Spleen (tissue), 11 donors: ENCODE measurements at regions not wholly inside any gene's neighbourhood (a gene's known extent, or its start where the extent isn't known, plus 50 kb on each side); places are given as distances from the start of the nearest gene placed in this dataset.
"Not testable (repeated sequence)": the region's sequence is repeated elsewhere in the genome, so short reads cannot be mapped to it uniquely, and the experiment has no call there.

ENCODE experiments used
- DNase-seq: peaks from one replicate; pipeline ENCODE4 v3.0.0-alpha.2; 2020
- H3K27ac ChIP-seq, 8 donors: fragments of 200-600 bp; sonication (generic) in 7 of 8; 1 replicate in 4 of 8; 2 replicates in 4 of 8; pipeline versions ENCODE4 v1.5.0 to v1.8.0; 2016 to 2021; ENCODE audit warnings: inconsistent platforms in 4 of 8, mild to moderate bottlenecking in 4 of 8, moderate library complexity in 1 of 8
- H3K27me3 ChIP-seq, 7 donors: fragments of 200-600 bp; sonication (generic) in 6 of 7; replicated peaks in 1 of 7; 1 replicate in 4 of 7; 2 replicates in 3 of 7; pipeline versions ENCODE4 v1.5.0 to v1.8.0; 2016 to 2021; ENCODE audit warnings: inconsistent platforms in 3 of 7, mild to moderate bottlenecking in 1 of 7
- H3K36me3 ChIP-seq, 6 donors: fragments of 200-600 bp; sonication (generic) in 5 of 6; 1 replicate in 4 of 6; 2 replicates in 2 of 6; pipeline versions ENCODE4 v1.5.0 to v1.8.0; 2016 to 2021; ENCODE audit warnings: inconsistent platforms in 2 of 6
- H3K4me1 ChIP-seq, 6 donors: fragments of 200-600 bp; sonication (generic) in 5 of 6; 1 replicate in 3 of 6; 2 replicates in 3 of 6; pipeline versions ENCODE4 v1.5.0 to v1.8.0; 2016 to 2021; ENCODE audit warnings: inconsistent platforms in 3 of 6
- H3K4me3 ChIP-seq, 8 donors: fragments of 200-600 bp; sonication (generic) in 7 of 8; 1 replicate in 4 of 8; 2 replicates in 4 of 8; pipeline versions ENCODE4 v1.5.0 to v1.8.0; 2016 to 2021; ENCODE audit warnings: inconsistent platforms in 4 of 8, mild to moderate bottlenecking in 4 of 8, moderate library complexity in 2 of 8
- H3K9me3 ChIP-seq, 8 donors: fragments of 200-600 bp; sonication (generic) in 7 of 8; 1 replicate in 4 of 8; 2 replicates in 4 of 8; pipeline versions ENCODE4 v1.5.0 to v1.8.0; 2016 to 2021; ENCODE audit warnings: inconsistent platforms in 4 of 8
- CTCF ChIP-seq, 11 experiments: fragments of 200-600 bp in 7 of 11; fragments of 450-650 bp in 4 of 11; sonication (generic) in 4 of 11; IDR thresholded peaks in 8 of 11; conservative IDR thresholded peaks in 3 of 11; 1 replicate in 7 of 11; 2 replicates in 4 of 11; pipeline versions ENCODE4 v1.4.0 to v1.8.0; 2016 to 2021; ENCODE audit warnings: antibody characterized with exemption in 11 of 11, inconsistent platforms in 4 of 11, mild to moderate bottlenecking in 1 of 11
- POLR2A ChIP-seq, 3 donors: fragments of 450-650 bp; IDR thresholded peaks; one replicate each; pipeline ENCODE4 v1.5.1; 2017; ENCODE audit warnings: antibody characterized with exemption in 3 of 3, mild to moderate bottlenecking in 1 of 3
- POLR2AphosphoS5 ChIP-seq, 3 donors: sonication (generic); formaldehyde crosslinking; IDR thresholded peaks; one replicate each; pipeline ENCODE4 v1.5.1; 2017; ENCODE audit warnings: antibody characterized with exemption in 3 of 3
- WGBS, 5 donors: extraction: QIAGEN DNeasy Blood & Tissue Kit in 3 of 5; methylation state at CpG; one replicate each; pipeline versions ENCODE4 v1.1.5 to v1.1.7; 2013 to 2018; 5-methylcytosine and 5-hydroxymethylcytosine counted together
- intact Hi-C: fragments of 100-400 bp; cut with DNase I; formaldehyde crosslinking; loops from one replicate; pipeline ENCODE4 v1.15.0; 2023; ENCODE audit warnings: low total_unique reads
- donor health status: healthy with polysubstance abuse.
- donor health status: DM: no; HTN: no; CAD: no; lungs with moderate emphysema.
- donor health status: DM: no; HTN: no; CAD: no.
- donor health status: Bipolar disorder and iron deficiency.
- donor health status: healthy.
- donor health status: DM: no; HTN: no; CAD: no.
- donor health status: DM: yes; HTN: yes; CAD: no.

- Histone ChIP-seq H3K27ac (no peak overlapping the region), H3K9me3 (no peaks in the 10 kb centered on the region), H3K27me3 (no peaks in the 10 kb centered on the region), H3K4me1 (peaks cover 0 to 10% (median 2%) of the 10 kb centered on the region in 6 donors), H3K4me3 (no peak overlapping the region), H3K36me3 (no peaks in the 10 kb centered on the region)
- TF ChIP-seq CTCF (IDR thresholded peaks at IDR 0.05 in 8 of 11, conservative IDR thresholded peaks at IDR 0.05 in 3 of 11) (no peak), POLR2A (IDR thresholded peaks at IDR 0.05) (no peak), POLR2AphosphoS5 (IDR thresholded peaks at IDR 0.05) (no peak)
- 86 to 100% (median 96%) methylated on average over 1 of the region's 1 CpG for WGBS, 5 donors
- DNase-seq, result no peak
- intact Hi-C loops, result no loop called here
Observed at GRCh38 chr5:53407373-53407772, 73.1 kb upstream of the FST start.

DNA sequence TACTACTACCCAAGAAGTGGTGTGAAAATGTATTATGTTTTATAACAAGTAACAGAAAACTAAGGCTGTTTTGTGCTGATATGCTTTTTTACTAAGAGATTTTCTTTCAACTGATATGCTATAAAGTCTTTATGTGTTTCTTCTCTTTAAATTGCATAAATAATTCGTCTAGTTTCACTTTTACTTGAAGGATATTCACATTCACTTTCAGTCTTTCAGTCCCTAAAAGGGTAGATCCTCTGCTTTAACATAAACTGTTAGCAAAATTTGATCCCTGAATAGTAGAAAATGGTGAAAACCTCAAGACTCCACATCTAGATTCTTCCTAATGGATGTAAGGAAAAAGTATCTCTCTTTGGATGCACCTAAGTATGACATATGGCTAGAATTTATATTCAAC, 69.0 kb upstream of the FST start:
- Histone ChIP-seq H3K27me3 (no peaks in the 10 kb centered on the region), H3K36me3 (no peaks in the 10 kb centered on the region), H3K9me3 (peaks cover 0 to 4% (median 0%) of the 10 kb centered on the region in 8 donors), H3K4me1 (peaks cover 0 to 10% (median 2%) of the 10 kb centered on the region in 6 donors), H3K4me3 (peak overlapping the region in 1 of 8 donors; percentile 8), H3K27ac (peak overlapping the region in 1 of 8 donors; percentile 17)
- intact Hi-C loops, result no loop called here
- TF ChIP-seq CTCF (IDR thresholded peaks at IDR 0.05 in 8 of 11, conservative IDR thresholded peaks at IDR 0.05 in 3 of 11), result no peak
- TF ChIP-seq POLR2AphosphoS5 (IDR thresholded peaks at IDR 0.05), result no peak
- no peak for TF ChIP-seq POLR2A (IDR thresholded peaks at IDR 0.05)
- DNase-seq, result no peak
- WGBS, 5 donors, result 5 to 33% (median 13%) methylated on average over 1 of the region's 1 CpG

DNA sequence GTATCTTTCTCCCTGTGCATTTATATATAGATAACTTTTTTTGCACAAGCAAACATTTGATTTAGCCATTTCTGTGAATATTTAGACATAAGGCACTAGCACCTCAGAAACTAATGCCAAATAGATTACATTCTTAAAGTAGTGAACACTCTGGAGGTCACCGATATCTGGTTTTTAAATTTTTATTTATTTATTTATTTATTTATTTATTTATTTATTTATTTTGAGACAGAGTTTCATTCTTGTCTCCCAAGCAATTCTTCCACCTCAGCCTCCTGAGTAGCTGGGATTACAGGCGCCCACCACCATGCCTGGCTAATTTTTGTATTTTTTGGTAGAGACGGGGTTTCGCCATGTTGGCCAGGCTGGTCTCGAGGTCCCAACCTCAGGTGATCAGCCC, 67.9 kb upstream of the FST start:
- not testable (repeated sequence) for H3K36me3 ChIP-seq
- peaks cover 0 to 10% (median 2%) of the 10 kb centered on the region in 6 donors for H3K4me1 ChIP-seq

GRCh38 chr5:53416144-53416738, 64.2 kb upstream of the FST start:
- Histone ChIP-seq H3K27me3 (no peaks in the 10 kb centered on the region), H3K36me3 (no peaks in the 10 kb centered on the region), H3K27ac (no peak overlapping the region), H3K4me3 (no peak overlapping the region), H3K9me3 (peaks cover 0 to 4% (median 0%) of the 10 kb centered on the region in 8 donors), H3K4me1 (peaks cover 0 to 6% (median under 1%) of the 10 kb centered on the region in 6 donors)
- no peak for DNase-seq
- intact Hi-C loops, result no loop called here
- no peak for TF ChIP-seq POLR2AphosphoS5 (IDR thresholded peaks at IDR 0.05)
- TF ChIP-seq POLR2A (IDR thresholded peaks at IDR 0.05), result no peak
- no peak for TF ChIP-seq CTCF (IDR thresholded peaks at IDR 0.05 in 8 of 11, conservative IDR thresholded peaks at IDR 0.05 in 3 of 11)

More for the DNA sequence above, 67.9 kb upstream of the FST start:
- H3K9me3 ChIP-seq, H3K27me3 ChIP-seq, H3K4me3 ChIP-seq, intact Hi-C loops, DNase-seq, H3K27ac ChIP-seq: not testable (repeated sequence)
- 82 to 98% (median 95%) methylated on average over 5 of the region's 5 CpGs for WGBS, 5 donors

DNA sequence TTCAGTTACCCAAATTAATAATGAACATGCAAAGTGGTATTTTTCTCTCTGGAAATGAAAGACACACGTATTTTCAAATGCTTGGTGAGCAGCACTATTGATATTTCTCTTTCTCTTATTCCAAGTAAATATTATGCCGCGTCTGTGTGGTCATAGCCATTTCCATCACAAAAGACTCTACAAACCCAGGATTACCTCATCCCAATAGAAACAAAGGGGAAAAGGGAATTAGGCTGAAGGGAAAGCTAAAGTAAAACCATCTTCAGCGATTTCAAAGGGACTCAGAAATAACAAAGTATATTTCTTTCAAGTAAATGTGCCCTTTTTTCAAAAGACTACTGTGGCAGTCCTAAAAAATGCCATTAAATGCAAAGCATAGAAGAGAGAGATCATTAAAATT, 62.0 kb upstream of the FST start:
- WGBS, 5 donors, result 73 to 81% (median 78%) methylated on average over 4 of the region's 4 CpGs
- H3K9me3 ChIP-seq, result peaks cover 0 to 1% (median 0%) of the 10 kb centered on the region in 8 donors
- no peak overlapping the region for H3K27ac ChIP-seq
- H3K36me3 ChIP-seq, result no peaks in the 10 kb centered on the region
- intact Hi-C loops, result no loop called here
- no peak for TF ChIP-seq POLR2A (IDR thresholded peaks at IDR 0.05)
- no peak for TF ChIP-seq POLR2AphosphoS5 (IDR thresholded peaks at IDR 0.05)
- TF ChIP-seq CTCF (IDR thresholded peaks at IDR 0.05 in 8 of 11, conservative IDR thresholded peaks at IDR 0.05 in 3 of 11), result no peak
- no peak overlapping the region for H3K4me3 ChIP-seq
- no peak for DNase-seq
- H3K4me1 ChIP-seq, result no peaks in the 10 kb centered on the region
- H3K27me3 ChIP-seq, result no peaks in the 10 kb centered on the region
